ENCODE measurements at regions not wholly inside any gene's neighbourhood (a gene's known extent, or its start where the extent isn't known, plus 50 kb on each side); places are given as distances from the start of the nearest gene placed in this dataset.

GRCh38 chr20:40811004-40811403 is 122.0 kb upstream of the MAFB start:
- CTCF ChIA-PET: interaction anchor here (0.7 to 1.0 kb wide), 2 partner anchors 69 to 153 kb away, joined by 3 read pairs; no protein-coding TSS in a partner anchor
- ATAC-seq: no peak
- no peaks in the 10 kb centered on the region for H3K4me1 Mint-ChIP-seq (ENCODE audit: low read depth)

GRCh38 chr20:40811660-40812414 is 122.8 kb upstream of the MAFB start:
- DNase-seq (no peak), ATAC-seq (no peak)
- no peaks in the 10 kb centered on the region for H3K9me3 Mint-ChIP-seq (ENCODE audit: insufficient read depth)
- no peaks in the 10 kb centered on the region for H3K4me1 Mint-ChIP-seq (ENCODE audit: low read depth)
- ChIA-PET CTCF (interaction anchor here (0.7 to 1.0 kb wide), 3 partner anchors 14 to 152 kb away, joined by 3 read pairs; no protein-coding TSS in a partner anchor), POLR2A (no interaction called here)
- peaks cover 3% of the 10 kb centered on the region for H3K27me3 Mint-ChIP-seq (ENCODE audit: low read depth)
- no peak overlapping the region for H3K27ac Mint-ChIP-seq
- no peak overlapping the region for H3K4me3 Mint-ChIP-seq
- H3K36me3 Mint-ChIP-seq (ENCODE audit: low read depth): no peaks in the 10 kb centered on the region

More at GRCh38 chr20:40811004-40811403, 122.0 kb upstream of the MAFB start:
- no peak for DNase-seq
- no peak overlapping the region for H3K4me3 Mint-ChIP-seq
- H3K27ac Mint-ChIP-seq: no peak overlapping the region
- H3K9me3 Mint-ChIP-seq (ENCODE audit: insufficient read depth): no peaks in the 10 kb centered on the region
- POLR2A ChIA-PET: no interaction called here
- H3K36me3 Mint-ChIP-seq (ENCODE audit: low read depth): no peaks in the 10 kb centered on the region
- H3K27me3 Mint-ChIP-seq (ENCODE audit: low read depth): peaks cover 3% of the 10 kb centered on the region

GRCh38 chr20:40812415-40812925 is 123.4 kb upstream of the MAFB start:
- H3K27me3 Mint-ChIP-seq (ENCODE audit: low read depth): no peaks in the 10 kb centered on the region
- ATAC-seq (no peak), DNase-seq (no peak)
- CTCF ChIA-PET: interaction anchor here (0.9 kb wide), 1 partner anchor 15 kb away, joined by 3 read pairs; no protein-coding TSS in a partner anchor
- no peaks in the 10 kb centered on the region for H3K36me3 Mint-ChIP-seq (ENCODE audit: low read depth)
- no peak overlapping the region for H3K4me3 Mint-ChIP-seq
- H3K9me3 Mint-ChIP-seq (ENCODE audit: insufficient read depth): no peaks in the 10 kb centered on the region
- H3K4me1 Mint-ChIP-seq (ENCODE audit: low read depth): no peaks in the 10 kb centered on the region
- H3K27ac Mint-ChIP-seq: no peak overlapping the region
- POLR2A ChIA-PET: no interaction called here

- H3K27me3 Mint-ChIP-seq (ENCODE audit: low read depth): no peaks in the 10 kb centered on the region
- ChIA-PET CTCF (no interaction called here), POLR2A (no interaction called here)
- no peak for DNase-seq
- no peaks in the 10 kb centered on the region for H3K9me3 Mint-ChIP-seq (ENCODE audit: insufficient read depth)
- no peak overlapping the region for H3K27ac Mint-ChIP-seq
- no peak for ATAC-seq
- no peak overlapping the region for H3K4me3 Mint-ChIP-seq
- H3K36me3 Mint-ChIP-seq (ENCODE audit: low read depth): no peaks in the 10 kb centered on the region
- H3K4me1 Mint-ChIP-seq (ENCODE audit: low read depth): no peaks in the 10 kb centered on the region
Observed at GRCh38 chr20:40813029-40813431, 124.0 kb upstream of the MAFB start.

- POLR2A ChIA-PET: no interaction called here
- Mint-ChIP-seq H3K36me3 (ENCODE audit: low read depth) (no peaks in the 10 kb centered on the region), H3K9me3 (ENCODE audit: insufficient read depth) (no peaks in the 10 kb centered on the region), H3K27ac (no peak overlapping the region), H3K4me1 (ENCODE audit: low read depth) (no peaks in the 10 kb centered on the region), H3K27me3 (ENCODE audit: low read depth) (peaks cover 2% of the 10 kb centered on the region), H3K4me3 (no peak overlapping the region)
- ATAC-seq: no peak
- DNase-seq: no peak
- CTCF ChIA-PET: interaction anchor here (1.3 kb wide), 1 partner anchor 73 kb away, joined by 4 read pairs; no protein-coding TSS in a partner anchor
Observed at GRCh38 chr20:40813708-40814630, 124.9 kb upstream of the MAFB start.

GRCh38 chr20:40814631-40814960 is 125.6 kb upstream of the MAFB start:
- H3K27ac Mint-ChIP-seq: no peak overlapping the region
- H3K4me1 Mint-ChIP-seq (ENCODE audit: low read depth): no peaks in the 10 kb centered on the region
- ATAC-seq: no peak
- DNase-seq: no peak
- H3K36me3 Mint-ChIP-seq (ENCODE audit: low read depth): no peaks in the 10 kb centered on the region
- POLR2A ChIA-PET: no interaction called here
- H3K27me3 Mint-ChIP-seq (ENCODE audit: low read depth): peaks cover 2% of the 10 kb centered on the region
- H3K9me3 Mint-ChIP-seq (ENCODE audit: insufficient read depth): no peaks in the 10 kb centered on the region
- CTCF ChIA-PET: interaction anchor here (1.3 kb wide), 1 partner anchor 73 kb away, joined by 4 read pairs; no protein-coding TSS in a partner anchor
- H3K4me3 Mint-ChIP-seq: no peak overlapping the region

- ChIA-PET POLR2A (no interaction called here), CTCF (interaction anchor here (1.3 kb wide), 1 partner anchor 74 kb away, joined by 4 read pairs; no protein-coding TSS in a partner anchor)
- H3K4me1 Mint-ChIP-seq (ENCODE audit: low read depth): no peaks in the 10 kb centered on the region
- H3K27me3 Mint-ChIP-seq (ENCODE audit: low read depth): peaks cover 2% of the 10 kb centered on the region
- ATAC-seq: no peak
- no peak for DNase-seq
- no peaks in the 10 kb centered on the region for H3K36me3 Mint-ChIP-seq (ENCODE audit: low read depth)
- no peaks in the 10 kb centered on the region for H3K9me3 Mint-ChIP-seq (ENCODE audit: insufficient read depth)
- no peak overlapping the region for H3K4me3 Mint-ChIP-seq
- no peak overlapping the region for H3K27ac Mint-ChIP-seq
Observed at GRCh38 chr20:40815156-40816038, 126.4 kb upstream of the MAFB start.

- Mint-ChIP-seq H3K4me1 (ENCODE audit: low read depth) (no peaks in the 10 kb centered on the region), H3K27me3 (ENCODE audit: low read depth) (peaks cover 5% of the 10 kb centered on the region), H3K36me3 (ENCODE audit: low read depth) (no peaks in the 10 kb centered on the region), H3K4me3 (no peak overlapping the region), H3K9me3 (ENCODE audit: insufficient read depth) (no peaks in the 10 kb centered on the region), H3K27ac (no peak overlapping the region)
- CTCF ChIA-PET: no interaction called here
- DNase-seq: no peak
- no peak for ATAC-seq
- POLR2A ChIA-PET: no interaction called here
Observed at GRCh38 chr20:40816039-40816352, 127.0 kb upstream of the MAFB start.

- no peaks in the 10 kb centered on the region for H3K4me1 Mint-ChIP-seq (ENCODE audit: low read depth)
- no peak overlapping the region for H3K27ac Mint-ChIP-seq
- POLR2A ChIA-PET: no interaction called here
- H3K4me3 Mint-ChIP-seq: no peak overlapping the region
- H3K9me3 Mint-ChIP-seq (ENCODE audit: insufficient read depth): no peaks in the 10 kb centered on the region
- ATAC-seq: no peak
- CTCF ChIA-PET: no interaction called here
- no peak for DNase-seq
- no peaks in the 10 kb centered on the region for H3K36me3 Mint-ChIP-seq (ENCODE audit: low read depth)
- H3K27me3 Mint-ChIP-seq (ENCODE audit: low read depth): peaks cover 22% of the 10 kb centered on the region
Observed at GRCh38 chr20:40821429-40821828, 132.4 kb upstream of the MAFB start.

- no peaks in the 10 kb centered on the region for H3K36me3 Mint-ChIP-seq (ENCODE audit: low read depth)
- H3K9me3 Mint-ChIP-seq (ENCODE audit: insufficient read depth): no peaks in the 10 kb centered on the region
- no peaks in the 10 kb centered on the region for H3K4me1 Mint-ChIP-seq (ENCODE audit: low read depth)
- no peak overlapping the region for H3K27ac Mint-ChIP-seq
- DNase-seq: no peak
- ChIA-PET POLR2A (no interaction called here), CTCF (interaction anchor here (0.8 to 1.6 kb wide), 2 partner anchors 9 to 136 kb away, joined by 3 to 4 read pairs; no protein-coding TSS in a partner anchor)
- no peak overlapping the region for H3K4me3 Mint-ChIP-seq
- H3K27me3 Mint-ChIP-seq (ENCODE audit: low read depth): peaks cover 25% of the 10 kb centered on the region
- ATAC-seq: no peak
Observed at GRCh38 chr20:40826699-40827098, 137.7 kb upstream of the MAFB start.

GRCh38 chr20:40835321-40835720 is 146.3 kb upstream of the MAFB start:
- Mint-ChIP-seq H3K27ac (no peak overlapping the region), H3K4me3 (no peak overlapping the region), H3K27me3 (ENCODE audit: low read depth) (peaks cover 24% of the 10 kb centered on the region), H3K9me3 (ENCODE audit: insufficient read depth) (no peaks in the 10 kb centered on the region), H3K4me1 (ENCODE audit: low read depth) (no peaks in the 10 kb centered on the region), H3K36me3 (ENCODE audit: low read depth) (no peaks in the 10 kb centered on the region)
- ChIA-PET CTCF (no interaction called here), POLR2A (no interaction called here)
- DNase-seq: no peak
- no peak for ATAC-seq
